ENCODE measurements at regions not wholly inside any gene's neighbourhood (a gene's known extent, or its start where the extent isn't known, plus 50 kb on each side); places are given as distances from the start of the nearest gene placed in this dataset.

GRCh38 chr6:141498977-141499376, 633.7 kb upstream of the GJE1 start:
- ATAC-seq (no peak), DNase-seq (ENCODE audit: missing footprints) (no peak)
- intact Hi-C loops (cut with DNase I) = no loop called here

- no peak for ATAC-seq
- DNase-seq (ENCODE audit: missing footprints) = no peak
- intact Hi-C loops (cut with DNase I) = no loop called here
Measured at GRCh38 chr6:141492521-141493284, 640.0 kb upstream of the GJE1 start.

- no peak for DNase-seq (ENCODE audit: missing footprints)
- intact Hi-C loops (cut with DNase I) = no loop called here
- no peak for ATAC-seq
Measured at GRCh38 chr6:141491684-141492083, 641.0 kb upstream of the GJE1 start.

- no peak for DNase-seq (ENCODE audit: missing footprints)
- no peak for ATAC-seq
Measured at GRCh38 chr6:141490982-141491381, 641.7 kb upstream of the GJE1 start.

GRCh38 chr6:141488488-141488887, 644.2 kb upstream of the GJE1 start:
- ATAC-seq (no peak), DNase-seq (ENCODE audit: missing footprints) (no peak)
- intact Hi-C loops (cut with DNase I) = no loop called here

More at GRCh38 chr6:141490982-141491381, 641.7 kb upstream of the GJE1 start:
- intact Hi-C loops (cut with DNase I) = no loop called here

GRCh38 chr6:141486942-141487341, 645.8 kb upstream of the GJE1 start:
- DNase-seq (ENCODE audit: missing footprints) (no peak), ATAC-seq (no peak)
- intact Hi-C loops (cut with DNase I) = no loop called here

GRCh38 chr6:141484711-141485110, 648.0 kb upstream of the GJE1 start:
- intact Hi-C loops (cut with DNase I) = loop anchor here (5.0 kb wide), 1 partner anchor 78 kb away; no protein-coding TSS in a partner anchor
- no peak for ATAC-seq
- no peak for DNase-seq (ENCODE audit: missing footprints)

GRCh38 chr6:141483598-141484061, 649.1 kb upstream of the GJE1 start:
- intact Hi-C loops (cut with DNase I) = loop anchor here (5.0 kb wide), 1 partner anchor 79 kb away; no protein-coding TSS in a partner anchor
- ATAC-seq = peak; percentile 86
- DNase-seq (ENCODE audit: missing footprints) = no peak

- no peak for DNase-seq (ENCODE audit: missing footprints)
- ATAC-seq = peak; percentile 31
- intact Hi-C loops (cut with DNase I) = loop anchor here (5.0 kb wide), 1 partner anchor 79 kb away; no protein-coding TSS in a partner anchor
Measured at GRCh38 chr6:141482796-141483597, 649.7 kb upstream of the GJE1 start.

GRCh38 chr6:141475259-141475658, 657.5 kb upstream of the GJE1 start:
- intact Hi-C loops (cut with DNase I) = no loop called here
- DNase-seq (ENCODE audit: missing footprints) (no peak), ATAC-seq (no peak)

- DNase-seq (ENCODE audit: missing footprints) (no peak), ATAC-seq (no peak)
- intact Hi-C loops (cut with DNase I) = no loop called here
Measured at GRCh38 chr6:141472162-141472928, 660.4 kb upstream of the GJE1 start.

- DNase-seq (ENCODE audit: missing footprints) (no peak), ATAC-seq (no peak)
- intact Hi-C loops (cut with DNase I) = no loop called here
Measured at GRCh38 chr6:141470810-141471209, 661.9 kb upstream of the GJE1 start.

GRCh38 chr6:141467881-141468280, 664.8 kb upstream of the GJE1 start:
- ATAC-seq (no peak), DNase-seq (ENCODE audit: missing footprints) (no peak)
- intact Hi-C loops (cut with DNase I) = no loop called here

- DNase-seq (ENCODE audit: missing footprints) (no peak), ATAC-seq (no peak)
- intact Hi-C loops (cut with DNase I) = no loop called here
Measured at GRCh38 chr6:141467041-141467440, 665.7 kb upstream of the GJE1 start.

GRCh38 chr6:141464896-141465295, 667.8 kb upstream of the GJE1 start:
- ATAC-seq (no peak), DNase-seq (ENCODE audit: missing footprints) (no peak)
- intact Hi-C loops (cut with DNase I) = loop anchor here (1.0 to 5.0 kb wide), 2 partner anchors 63 to 691 kb away; no protein-coding TSS in a partner anchor

- ATAC-seq (peak; percentile 85), DNase-seq (ENCODE audit: missing footprints) (no peak)
- intact Hi-C loops (cut with DNase I) = loop anchor here (1.0 to 5.0 kb wide), 2 partner anchors 62 to 690 kb away; no protein-coding TSS in a partner anchor
Measured at GRCh38 chr6:141464490-141464889, 668.2 kb upstream of the GJE1 start.

- ATAC-seq (peak; percentile 90), DNase-seq (ENCODE audit: missing footprints) (no peak)
- intact Hi-C loops (cut with DNase I) = loop anchor here (5.0 kb wide), 1 partner anchor 61 kb away; no protein-coding TSS in a partner anchor
Measured at GRCh38 chr6:141463237-141463977, 669.3 kb upstream of the GJE1 start.
